Pancreas (tissue), 10 donors: ENCODE measurements at regions not wholly inside any gene's neighbourhood (a gene's known extent, or its start where the extent isn't known, plus 50 kb on each side); places are given as distances from the start of the nearest gene placed in this dataset.

Experiments
- ATAC-seq, 4 donors: fragments of 200-7000 bp; cut with Tn5 transposase; one replicate each; pipeline versions ENCODE4 v1.8.0 to v1.9.1; 2020; ENCODE audit warnings: mild to moderate bottlenecking in 4 of 4, moderate library complexity in 4 of 4
- DNase-seq, 6 donors: peaks; one replicate each; pipeline ENCODE4 v3.0.0-alpha.2; 2020
- FAIRE-seq: peaks from 2 replicates; lab custom pipeline; 2012; peaks lifted over from hg19 to GRCh38; lab: Jason Lieb, UNC
- H3K27ac ChIP-seq, 4 donors: fragments of 200-600 bp; sonication (generic); 1 replicate in 3 of 4; 2 replicates in 1 of 4; pipeline versions ENCODE4 v1.5.0 to v1.8.0; 2020
- H3K27me3 ChIP-seq, 4 donors: fragments of 200-600 bp; one replicate each; pipeline ENCODE4 v1.8.0; 2021
- H3K36me3 ChIP-seq, 3 donors: fragments of 200-600 bp; sonication (generic) in 1 of 3; one replicate each; pipeline versions ENCODE4 v1.5.0 to v1.8.0; 2020 to 2021
- H3K4me1 ChIP-seq, 3 donors: fragments of 200-600 bp; one replicate each; pipeline ENCODE4 v1.8.0; 2021
- H3K4me3 ChIP-seq, 4 donors: fragments of 200-600 bp; sonication (generic) in 2 of 4; one replicate each; pipeline versions ENCODE4 v1.5.0 to v1.8.0; 2020 to 2021
- H3K9me3 ChIP-seq, 4 donors: fragments of 200-600 bp; one replicate each; pipeline ENCODE4 v1.8.0; 2021
- WGBS, 2 donors: extraction: QIAGEN DNeasy Blood & Tissue Kit; methylation state at CpG; one replicate each; pipeline ENCODE4 v1.1.7; 2013; 5-methylcytosine and 5-hydroxymethylcytosine counted together
- intact Hi-C, 3 donors: fragments of 100-400 bp; cut with DNase I; formaldehyde crosslinking; loops; one replicate each; pipeline versions ENCODE4 v1.11.1 to v1.14.2; 2022
- TF ChIP-seq, protein P1 (sequence below), 4 donors: fragments of 200-600 bp; sonication (generic) in 3 of 4; IDR thresholded peaks; one replicate each; pipeline versions ENCODE4 v1.5.0 to v1.8.0; 2021; ENCODE audit warnings: antibody characterized with exemption in 4 of 4
- donor health status: healthy with polysubstance abuse.
- donor health status: DM: no; HTN: no; CAD: no; lungs with moderate emphysema.
- donor health status: DM: no; HTN: no; CAD: no.
- donor health status: control.
- donor health status: control.
- donor health status: Bipolar disorder and iron deficiency.
- donor health status: DM: yes; HTN: yes; CAD: no.
- donor health status: DM: no; HTN: no; CAD: no.
- donor health status: DM: no; HTN: no; CAD: no.
- donor health status: DM: yes; HTN: yes; CAD: no.

GRCh38 chr6:74645108-74645849 lies 560.6 kb downstream of the COL12A1 start:
- TF ChIP-seq, protein P1, sequence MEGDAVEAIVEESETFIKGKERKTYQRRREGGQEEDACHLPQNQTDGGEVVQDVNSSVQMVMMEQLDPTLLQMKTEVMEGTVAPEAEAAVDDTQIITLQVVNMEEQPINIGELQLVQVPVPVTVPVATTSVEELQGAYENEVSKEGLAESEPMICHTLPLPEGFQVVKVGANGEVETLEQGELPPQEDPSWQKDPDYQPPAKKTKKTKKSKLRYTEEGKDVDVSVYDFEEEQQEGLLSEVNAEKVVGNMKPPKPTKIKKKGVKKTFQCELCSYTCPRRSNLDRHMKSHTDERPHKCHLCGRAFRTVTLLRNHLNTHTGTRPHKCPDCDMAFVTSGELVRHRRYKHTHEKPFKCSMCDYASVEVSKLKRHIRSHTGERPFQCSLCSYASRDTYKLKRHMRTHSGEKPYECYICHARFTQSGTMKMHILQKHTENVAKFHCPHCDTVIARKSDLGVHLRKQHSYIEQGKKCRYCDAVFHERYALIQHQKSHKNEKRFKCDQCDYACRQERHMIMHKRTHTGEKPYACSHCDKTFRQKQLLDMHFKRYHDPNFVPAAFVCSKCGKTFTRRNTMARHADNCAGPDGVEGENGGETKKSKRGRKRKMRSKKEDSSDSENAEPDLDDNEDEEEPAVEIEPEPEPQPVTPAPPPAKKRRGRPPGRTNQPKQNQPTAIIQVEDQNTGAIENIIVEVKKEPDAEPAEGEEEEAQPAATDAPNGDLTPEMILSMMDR (IDR thresholded peaks at IDR 0.05): no peak
- H3K36me3 ChIP-seq: no peaks in the 10 kb centered on the region
- H3K27ac ChIP-seq: no peak overlapping the region
- WGBS, 2 donors: 73% methylated on average over 6 of the region's 6 CpGs
- no peaks in the 10 kb centered on the region for H3K27me3 ChIP-seq
- no peak for ATAC-seq
- intact Hi-C loops: no loop called here
- no peaks in the 10 kb centered on the region for H3K9me3 ChIP-seq
- no peak for DNase-seq
- H3K4me1 ChIP-seq: no peaks in the 10 kb centered on the region
- H3K4me3 ChIP-seq: no peak overlapping the region
- no peak for FAIRE-seq

DNA sequence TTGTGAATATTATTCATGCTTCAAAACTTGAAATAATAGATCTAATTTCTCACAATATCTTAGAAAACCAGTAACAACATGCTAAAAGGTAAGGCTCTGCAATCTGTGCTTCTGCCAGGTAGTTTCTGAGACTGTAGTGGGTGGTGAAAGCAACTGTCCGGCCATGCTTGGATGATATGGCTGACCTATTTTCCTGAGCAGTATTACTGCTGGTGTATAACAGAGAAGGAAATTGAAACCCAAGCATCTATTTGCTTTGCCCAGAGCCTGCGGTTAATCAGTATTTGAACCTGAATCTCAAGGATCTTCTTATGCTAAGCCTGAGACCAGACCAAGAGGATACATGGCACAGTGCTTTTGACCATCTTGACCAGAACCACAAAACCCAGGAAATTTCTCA lies 563.8 kb downstream of the COL12A1 start:
- no peak for ATAC-seq

GRCh38 chr6:74638412-74638811 lies 567.4 kb downstream of the COL12A1 start:
- no peak overlapping the region for H3K4me3 ChIP-seq
- H3K27me3 ChIP-seq: no peaks in the 10 kb centered on the region
- H3K9me3 ChIP-seq: no peaks in the 10 kb centered on the region
- H3K27ac ChIP-seq: no peak overlapping the region
- FAIRE-seq (no peak), DNase-seq (no peak), ATAC-seq (no peak)
- TF ChIP-seq, protein P1 (IDR thresholded peaks at IDR 0.05): no peak
- intact Hi-C loops: no loop called here
- no peaks in the 10 kb centered on the region for H3K4me1 ChIP-seq
- 72 to 77% methylated on average over 3 of the region's 3 CpGs for WGBS, 2 donors
- H3K36me3 ChIP-seq: no peaks in the 10 kb centered on the region

More for the DNA sequence above, 563.8 kb downstream of the COL12A1 start:
- H3K36me3 ChIP-seq: no peaks in the 10 kb centered on the region
- no peaks in the 10 kb centered on the region for H3K4me1 ChIP-seq
- WGBS, 2 donors: 89 to 92% methylated on average over 2 of the region's 2 CpGs
- H3K27me3 ChIP-seq: no peaks in the 10 kb centered on the region
- no peaks in the 10 kb centered on the region for H3K9me3 ChIP-seq
- TF ChIP-seq, protein P1 (IDR thresholded peaks at IDR 0.05): no peak
- FAIRE-seq (no peak), DNase-seq (no peak)
- no peak overlapping the region for H3K4me3 ChIP-seq
- intact Hi-C loops: no loop called here
- H3K27ac ChIP-seq: no peak overlapping the region

DNA sequence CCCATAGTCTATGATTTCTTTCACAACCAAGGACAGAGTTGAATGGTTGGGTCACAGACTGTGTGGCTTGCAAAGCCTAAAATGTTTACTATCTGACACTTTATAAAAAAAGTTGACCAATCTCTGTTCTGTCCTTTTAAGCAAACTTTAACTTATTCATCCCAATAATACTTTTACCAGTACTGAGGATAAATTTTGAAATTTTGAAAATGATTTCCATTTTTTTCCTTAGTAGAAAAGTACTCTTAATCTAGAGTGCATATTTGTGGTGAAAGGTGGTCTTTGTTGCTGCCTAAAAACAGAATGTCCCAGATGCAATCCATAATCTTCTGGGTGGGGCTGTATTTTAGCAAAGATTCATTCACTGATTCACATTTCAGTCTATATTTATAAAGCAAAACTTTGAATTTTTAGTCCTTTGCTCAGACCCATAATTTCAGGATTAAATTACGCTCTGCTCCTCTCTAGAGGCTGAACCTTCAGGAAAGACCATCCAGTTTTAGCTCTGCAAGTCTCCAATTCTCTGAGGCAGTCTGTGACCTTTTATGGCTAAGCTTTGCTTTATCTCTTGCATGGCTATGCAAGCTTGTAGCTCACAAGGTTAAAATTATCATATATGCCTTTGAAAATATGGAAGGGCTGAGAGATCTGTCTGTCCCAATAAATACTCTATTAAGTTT lies 573.5 kb downstream of the COL12A1 start:
- FAIRE-seq: no peak
- no peak overlapping the region for H3K4me3 ChIP-seq
- intact Hi-C loops: no loop called here

More for the DNA sequence above, 573.5 kb downstream of the COL12A1 start:
- Histone ChIP-seq H3K36me3 (no peaks in the 10 kb centered on the region), H3K9me3 (no peaks in the 10 kb centered on the region), H3K4me1 (no peaks in the 10 kb centered on the region), H3K27me3 (no peaks in the 10 kb centered on the region), H3K27ac (no peak overlapping the region)
- TF ChIP-seq, protein P1 (IDR thresholded peaks at IDR 0.05): no peak
- DNase-seq (no peak), ATAC-seq (no peak)
- WGBS, 2 donors: 99 to 100% methylated on average over 1 of the region's 1 CpG
